DMS 273 treated with DMSO at 0.1 percent for 48 hours (cell line): ENCODE measurements at regions not wholly inside any gene's neighbourhood (a gene's known extent, or its start where the extent isn't known, plus 50 kb on each side); places are given as distances from the start of the nearest gene placed in this dataset.

Experiments used
- DNase-seq: peaks from one replicate; lab custom pipeline; 2025; lab: John Stamatoyannopoulos, UW

GRCh38 chr12:84676787-84677186, 235.8 kb downstream of the SLC6A15 start:
- no peak for DNase-seq

DNA sequence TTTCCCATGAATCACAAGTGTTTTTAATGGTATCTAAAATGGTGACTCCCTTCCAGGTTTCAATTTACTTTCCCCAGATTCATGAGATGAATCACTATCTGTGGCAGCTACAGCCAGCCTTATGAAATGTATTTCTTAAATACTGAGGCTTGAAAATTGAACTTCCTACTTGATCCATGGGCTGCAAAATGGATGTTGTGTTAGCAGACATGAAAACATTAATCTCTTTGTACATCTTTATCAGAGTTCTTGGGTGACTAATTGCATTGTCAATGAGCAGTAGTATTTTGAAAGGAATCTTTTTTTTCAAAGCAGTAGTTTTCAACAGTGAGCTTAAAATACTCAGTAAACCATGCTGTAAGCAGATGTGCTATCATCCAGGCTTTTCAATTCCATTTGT, 250.8 kb downstream of the SLC6A15 start:
- no peak for DNase-seq

- DNase-seq, result no peak
Observed at GRCh38 chr12:84660139-84660538, 252.5 kb downstream of the SLC6A15 start.

DNA sequence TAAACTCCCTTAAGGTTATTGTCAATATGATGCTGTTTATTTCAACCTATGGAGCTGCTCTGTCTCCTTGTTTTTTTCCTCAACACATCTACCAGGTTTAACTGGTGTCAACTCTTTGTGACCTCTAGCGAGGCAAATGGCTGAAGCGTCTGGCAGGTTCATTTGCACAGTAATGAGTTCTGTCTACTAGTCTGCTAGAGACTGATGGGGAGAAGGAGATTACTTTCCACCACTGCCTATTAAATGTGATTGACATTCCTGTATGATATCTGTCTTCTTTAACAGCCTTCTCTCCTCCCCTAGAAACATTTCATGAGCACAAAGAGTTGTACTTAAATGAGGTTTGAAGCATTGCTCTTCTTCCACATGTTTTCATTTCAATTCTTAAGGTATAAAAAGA, 253.7 kb downstream of the SLC6A15 start:
- no peak for DNase-seq

GRCh38 chr12:84656705-84657104, 255.9 kb downstream of the SLC6A15 start:
- no peak for DNase-seq

DNA sequence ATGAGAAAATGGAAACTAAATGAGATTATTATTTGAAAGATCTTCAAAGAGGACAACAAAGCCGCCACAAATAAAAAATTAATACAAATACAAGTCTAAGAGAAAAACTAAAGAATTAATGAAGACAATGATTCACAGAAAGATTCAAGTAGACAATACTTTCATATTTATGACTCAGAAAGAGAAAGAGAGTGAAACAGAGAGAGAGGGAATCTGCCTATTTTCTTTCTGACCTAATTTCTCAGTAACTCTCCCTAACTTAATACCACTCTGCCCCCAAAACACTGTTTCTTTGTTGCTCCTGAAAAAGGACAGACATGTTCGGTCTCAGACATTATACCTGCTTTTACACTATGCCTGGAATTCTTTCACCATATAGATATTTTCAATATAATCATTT, 259.1 kb downstream of the SLC6A15 start:
- DNase-seq, result no peak

- DNase-seq, result no peak
Observed at GRCh38 chr12:84648425-84648824, 264.2 kb downstream of the SLC6A15 start.

GRCh38 chr12:84644908-84645307, 267.7 kb downstream of the SLC6A15 start:
- DNase-seq, result no peak

DNA sequence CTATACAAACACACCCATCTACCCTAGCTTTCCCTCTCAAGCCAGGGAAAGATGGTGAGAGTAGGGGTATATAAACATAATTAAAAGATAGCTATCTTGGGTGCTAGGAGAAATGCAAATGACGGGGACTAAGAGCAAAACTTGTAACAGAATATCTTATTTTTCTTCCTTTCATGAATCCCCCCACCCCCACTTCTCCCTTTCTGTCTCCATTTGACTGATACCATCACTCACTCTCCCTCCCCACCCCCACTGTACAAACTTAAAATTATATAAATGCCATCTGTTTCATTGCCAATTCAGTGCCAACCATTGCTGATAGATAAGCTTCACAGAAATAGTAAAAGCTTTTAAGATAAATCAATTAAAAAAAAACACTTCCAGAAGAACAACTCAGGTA, 268.6 kb downstream of the SLC6A15 start:
- no peak for DNase-seq

GRCh38 chr12:84641940-84642545, 270.6 kb downstream of the SLC6A15 start:
- no peak for DNase-seq

DNA sequence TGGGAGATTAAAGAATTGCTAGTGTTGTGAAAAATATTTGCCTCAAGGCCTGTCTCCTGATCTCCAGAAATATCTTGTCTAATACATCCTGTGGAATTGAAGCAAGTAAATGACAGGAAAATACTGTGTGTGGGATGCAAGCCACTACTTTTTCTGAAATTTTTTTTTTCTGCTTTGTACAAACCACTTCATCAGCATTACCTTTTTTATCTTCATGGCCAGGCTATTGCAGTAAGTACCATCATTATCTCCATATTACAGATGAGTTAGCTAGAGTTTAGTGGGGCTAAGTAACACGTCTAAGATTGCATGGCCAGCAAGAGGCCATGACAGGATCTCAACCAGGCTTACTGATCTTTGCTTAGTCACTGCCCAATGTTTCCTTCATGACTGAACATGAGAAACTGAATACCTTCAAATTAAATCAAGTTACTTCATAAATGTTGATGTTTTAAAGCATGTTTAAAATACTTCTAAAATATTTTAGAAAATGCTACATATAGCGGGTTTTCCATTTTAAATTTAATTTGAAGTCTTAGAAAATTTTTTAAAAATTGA, 273.7 kb downstream of the SLC6A15 start:
- DNase-seq, result no peak

- no peak for DNase-seq
Observed at GRCh38 chr12:84637926-84638325, 274.7 kb downstream of the SLC6A15 start.

- DNase-seq, result no peak
Observed at GRCh38 chr12:84636801-84637290, 275.8 kb downstream of the SLC6A15 start.

DNA sequence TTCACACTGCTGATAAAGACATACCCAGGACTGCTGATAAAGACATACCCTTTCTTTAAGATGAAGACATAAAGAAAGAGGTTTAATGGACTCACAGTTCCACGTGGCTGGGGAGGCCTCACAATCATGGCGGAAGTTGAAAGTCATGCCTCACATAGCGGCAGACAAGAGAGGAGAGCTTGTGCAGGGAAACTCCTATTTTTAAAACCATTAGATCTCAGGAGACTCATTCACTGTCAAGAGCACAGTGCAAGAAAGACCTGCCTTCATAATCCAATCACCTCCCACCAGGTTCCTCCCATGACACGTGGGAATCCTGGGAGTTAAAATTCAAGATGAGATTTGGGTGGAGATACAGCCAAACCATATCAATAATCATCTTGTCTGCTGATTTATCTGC, 278.1 kb downstream of the SLC6A15 start:
- no peak for DNase-seq

DNA sequence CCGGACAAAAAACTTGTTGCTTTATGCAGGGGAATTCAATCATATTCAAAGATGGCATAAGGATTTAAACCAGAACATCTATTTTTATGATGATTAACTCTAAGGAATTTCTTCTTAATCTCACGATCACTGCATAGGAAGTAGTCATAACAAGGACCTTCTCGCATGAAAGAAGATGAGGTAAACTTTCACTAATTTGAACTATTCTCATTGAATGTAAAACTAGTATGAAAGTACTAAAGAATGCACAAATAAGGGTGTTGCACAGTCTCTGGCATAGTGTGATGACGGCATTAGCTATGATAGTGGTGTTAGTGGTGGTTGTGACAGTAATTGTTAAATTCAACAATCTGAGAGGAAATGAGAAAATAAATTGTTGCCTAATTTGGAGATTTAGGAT, 280.0 kb downstream of the SLC6A15 start:
- no peak for DNase-seq

DNA sequence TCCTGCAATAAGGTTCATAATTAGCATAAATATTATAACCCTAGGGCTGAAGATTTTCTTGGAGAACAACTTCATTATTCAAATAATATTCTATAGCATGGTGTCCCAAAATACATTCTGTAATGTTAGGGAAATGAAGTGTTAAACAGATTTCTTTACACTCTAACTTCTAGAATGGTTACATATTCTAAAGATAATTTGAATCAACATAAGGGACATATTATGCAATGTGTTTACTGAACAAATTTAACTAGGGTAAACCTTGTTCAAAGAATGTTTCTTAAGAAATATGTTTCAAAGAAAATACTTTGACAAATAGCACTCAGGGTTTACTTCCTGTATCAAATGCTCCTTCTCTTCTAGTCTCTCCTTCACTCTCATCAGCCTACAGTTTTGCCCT, 281.6 kb downstream of the SLC6A15 start:
- no peak for DNase-seq

DNA sequence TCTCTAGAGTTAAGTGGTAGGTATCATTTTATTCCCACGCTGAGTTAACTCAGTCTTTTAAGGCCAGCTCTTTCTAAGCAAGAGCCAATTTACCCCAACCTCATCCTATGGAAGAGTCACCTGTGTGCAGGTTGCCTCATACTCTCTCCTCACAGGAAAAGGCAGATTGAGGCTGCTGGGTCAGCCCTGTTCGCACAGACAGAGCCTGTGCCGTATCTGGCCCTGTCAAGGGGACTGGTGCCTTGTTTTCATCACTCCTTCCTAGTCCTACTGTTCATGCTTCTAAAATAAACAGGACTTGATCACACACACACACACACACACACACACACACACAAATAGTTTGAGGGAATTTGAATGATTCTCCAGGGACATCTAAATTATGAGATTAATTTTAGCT, 285.0 kb downstream of the SLC6A15 start:
- no peak for DNase-seq

- DNase-seq, result no peak
Observed at GRCh38 chr12:84624601-84625000, 288.0 kb downstream of the SLC6A15 start.

DNA sequence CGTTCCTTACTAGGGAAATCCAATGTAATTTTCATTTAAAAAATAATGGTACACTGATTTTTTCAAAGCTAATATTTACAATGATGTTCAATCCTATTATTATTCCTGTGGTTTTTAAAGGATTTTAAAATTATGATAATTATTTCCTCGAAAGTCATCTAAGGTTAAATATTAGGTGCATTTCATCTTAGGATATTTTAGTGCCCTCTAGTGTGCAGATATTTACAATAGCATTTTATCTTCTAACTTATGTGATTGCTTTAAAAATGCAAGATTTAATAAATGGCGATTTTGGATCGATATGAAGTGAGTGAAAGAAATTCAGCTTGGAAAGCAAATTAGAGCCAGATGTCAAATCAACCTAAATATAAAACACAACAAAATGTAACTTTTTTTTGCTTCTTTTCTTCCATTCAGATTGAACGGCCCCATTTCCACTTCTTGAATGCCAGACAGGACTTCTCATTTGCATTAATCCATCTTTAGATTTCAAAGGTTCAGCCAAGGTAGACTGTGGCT, 293.5 kb downstream of the SLC6A15 start:
- DNase-seq, result no peak

- DNase-seq, result no peak
Observed at GRCh38 chr12:84607170-84607819, 305.3 kb downstream of the SLC6A15 start.

- no peak for DNase-seq
Observed at GRCh38 chr12:84605983-84606382, 306.6 kb downstream of the SLC6A15 start.

- no peak for DNase-seq
Observed at GRCh38 chr12:84604551-84604950, 308.0 kb downstream of the SLC6A15 start.

- no peak for DNase-seq
Observed at GRCh38 chr12:84603484-84604248, 308.9 kb downstream of the SLC6A15 start.
